Fibroblast of mammary gland (primary cell): ENCODE measurements at regions not wholly inside any gene's neighbourhood (a gene's known extent, or its start where the extent isn't known, plus 50 kb on each side); places are given as distances from the start of the nearest gene placed in this dataset.

ENCODE experiments used
- DNase-seq: peaks from one replicate; pipeline ENCODE4 v3.0.0-alpha.2; 2010; ENCODE audit warnings: low read depth
- H3K4me3 ChIP-seq: 2 replicates; pipeline ENCODE4 v1.5.1; 2011; ENCODE audit warnings: low read depth, mild to moderate bottlenecking, low read length, moderate library complexity; ENCODE audit not compliant: control insufficient read depth
- CTCF ChIP-seq: conservative IDR thresholded peaks from 2 replicates; pipeline ENCODE4 v1.5.1; 2011; ENCODE audit warnings: low read depth, low read length, inconsistent platforms; ENCODE audit not compliant: control insufficient read depth, insufficient read depth

- TF ChIP-seq CTCF, result no peak
- no peak overlapping the region for H3K4me3 ChIP-seq
Measured at GRCh38 chr1:217117973-217118465, 394.8 kb upstream of the ESRRG start.

GRCh38 chr1:217115404-217116380 lies 392.5 kb upstream of the ESRRG start:
- no peak for TF ChIP-seq CTCF
- no peak for DNase-seq
- no peak overlapping the region for H3K4me3 ChIP-seq

More at GRCh38 chr1:217117973-217118465, 394.8 kb upstream of the ESRRG start:
- no peak for DNase-seq

- TF ChIP-seq CTCF, result no peak
- H3K4me3 ChIP-seq, result no peak overlapping the region
- no peak for DNase-seq
Measured at GRCh38 chr1:217109928-217110327, 386.7 kb upstream of the ESRRG start.

GRCh38 chr1:217106231-217106901 lies 383.1 kb upstream of the ESRRG start:
- no peak for DNase-seq
- TF ChIP-seq CTCF, result no peak
- no peak overlapping the region for H3K4me3 ChIP-seq

- no peak overlapping the region for H3K4me3 ChIP-seq
- DNase-seq, result no peak
- no peak for TF ChIP-seq CTCF
Measured at GRCh38 chr1:217105437-217105836, 382.2 kb upstream of the ESRRG start.

- TF ChIP-seq CTCF, result no peak
- H3K4me3 ChIP-seq, result no peak overlapping the region
- DNase-seq, result no peak
Measured at GRCh38 chr1:217097819-217098218, 374.6 kb upstream of the ESRRG start.
